Calu3 (cell line): ENCODE measurements at regions not wholly inside any gene's neighbourhood (a gene's known extent, or its start where the extent isn't known, plus 50 kb on each side); places are given as distances from the start of the nearest gene placed in this dataset.
"Not testable (repeated sequence)": the region's sequence is repeated elsewhere in the genome, so short reads cannot be mapped to it uniquely, and the experiment has no call there.

Source experiments
- BruUV-seq: library from RNA; stranded (reverse); fragments of 400-500 nt; replicated peaks from 2 replicates; lab custom pipeline; 2021; lab: Mats Ljungman, UMichigan
- CTCF ChIA-PET: fragments of 300-600 bp; sonication (Branson Sonifier 250); formaldehyde crosslinking; loops from one replicate; lab custom pipeline; 2022; ENCODE audit warnings: antibody characterized with exemption; lab: Charles Lee
- DNase-seq: peaks from one replicate; pipeline ENCODE4 v3.0.0; 2022
- H3K27ac Mint-ChIP-seq: one replicate; pipeline ENCODE4 v1.8.0; 2022; ENCODE audit warnings: mixed read lengths; ENCODE audit not compliant: unreplicated experiment
- H3K27me3 Mint-ChIP-seq: one replicate; pipeline ENCODE4 v1.8.0; 2022; ENCODE audit warnings: mixed read lengths; ENCODE audit not compliant: unreplicated experiment
- H3K36me3 Mint-ChIP-seq: one replicate; pipeline ENCODE4 v1.8.0; 2022; ENCODE audit warnings: mild to moderate bottlenecking, moderate library complexity, mixed read lengths; ENCODE audit not compliant: insufficient read depth, unreplicated experiment
- H3K4me1 Mint-ChIP-seq: one replicate; pipeline ENCODE4 v1.8.0; 2022; ENCODE audit warnings: mild to moderate bottlenecking, low read depth, mixed read lengths; ENCODE audit not compliant: unreplicated experiment
- H3K4me3 Mint-ChIP-seq: one replicate; pipeline ENCODE4 v1.8.0; 2022; ENCODE audit warnings: mild to moderate bottlenecking, low read depth, moderate library complexity, mixed read lengths; ENCODE audit not compliant: unreplicated experiment
- H3K9me3 Mint-ChIP-seq: one replicate; pipeline ENCODE4 v1.8.0; 2022; ENCODE audit warnings: low read depth, mixed read lengths; ENCODE audit not compliant: unreplicated experiment
- intact Hi-C: fragments of 100-400 bp; cut with micrococcal nuclease; formaldehyde crosslinking; loops from one replicate; pipeline ENCODE4 v1.10.0; 2022; ENCODE audit not compliant: unreplicated experiment
- TF ChIP-seq, protein P1 (sequence below): fragments of 200-600 bp; IDR thresholded peaks from one replicate; pipeline ENCODE4 v1.8.0; 2022; ENCODE audit warnings: antibody characterized with exemption; ENCODE audit not compliant: unreplicated experiment

GRCh38 chr3:182414586-182414985 is 378.7 kb upstream of the ATP11B start:
- H3K27ac Mint-ChIP-seq, result no peak overlapping the region

GRCh38 chr3:182420741-182421140 is 372.6 kb upstream of the ATP11B start:
- CTCF ChIA-PET, result no interaction called here
- no peak overlapping the region for H3K4me3 Mint-ChIP-seq
- TF ChIP-seq, protein P1, sequence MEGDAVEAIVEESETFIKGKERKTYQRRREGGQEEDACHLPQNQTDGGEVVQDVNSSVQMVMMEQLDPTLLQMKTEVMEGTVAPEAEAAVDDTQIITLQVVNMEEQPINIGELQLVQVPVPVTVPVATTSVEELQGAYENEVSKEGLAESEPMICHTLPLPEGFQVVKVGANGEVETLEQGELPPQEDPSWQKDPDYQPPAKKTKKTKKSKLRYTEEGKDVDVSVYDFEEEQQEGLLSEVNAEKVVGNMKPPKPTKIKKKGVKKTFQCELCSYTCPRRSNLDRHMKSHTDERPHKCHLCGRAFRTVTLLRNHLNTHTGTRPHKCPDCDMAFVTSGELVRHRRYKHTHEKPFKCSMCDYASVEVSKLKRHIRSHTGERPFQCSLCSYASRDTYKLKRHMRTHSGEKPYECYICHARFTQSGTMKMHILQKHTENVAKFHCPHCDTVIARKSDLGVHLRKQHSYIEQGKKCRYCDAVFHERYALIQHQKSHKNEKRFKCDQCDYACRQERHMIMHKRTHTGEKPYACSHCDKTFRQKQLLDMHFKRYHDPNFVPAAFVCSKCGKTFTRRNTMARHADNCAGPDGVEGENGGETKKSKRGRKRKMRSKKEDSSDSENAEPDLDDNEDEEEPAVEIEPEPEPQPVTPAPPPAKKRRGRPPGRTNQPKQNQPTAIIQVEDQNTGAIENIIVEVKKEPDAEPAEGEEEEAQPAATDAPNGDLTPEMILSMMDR, result no peak
- no peaks in the 10 kb centered on the region for H3K36me3 Mint-ChIP-seq
- H3K27ac Mint-ChIP-seq, result no peak overlapping the region
- intact Hi-C loops, result no loop called here
- no TSS peak for BruUV-seq
- H3K9me3 Mint-ChIP-seq, result no peaks in the 10 kb centered on the region
- no peak for DNase-seq
- no peaks in the 10 kb centered on the region for H3K27me3 Mint-ChIP-seq
- no peaks in the 10 kb centered on the region for H3K4me1 Mint-ChIP-seq

More at GRCh38 chr3:182414586-182414985, 378.7 kb upstream of the ATP11B start:
- DNase-seq, result no peak
- intact Hi-C loops, result no loop called here
- H3K4me3 Mint-ChIP-seq, result no peak overlapping the region
- H3K36me3 Mint-ChIP-seq, result no peaks in the 10 kb centered on the region
- peaks cover 17% of the 10 kb centered on the region for H3K4me1 Mint-ChIP-seq
- BruUV-seq, result no TSS peak
- TF ChIP-seq, protein P1, result no peak
- H3K9me3 Mint-ChIP-seq, result no peaks in the 10 kb centered on the region
- no peaks in the 10 kb centered on the region for H3K27me3 Mint-ChIP-seq
- CTCF ChIA-PET, result no interaction called here

GRCh38 chr3:182424006-182424405 is 369.3 kb upstream of the ATP11B start:
- Mint-ChIP-seq H3K4me3 (no peak overlapping the region), H3K27ac (no peak overlapping the region), H3K9me3 (no peaks in the 10 kb centered on the region), H3K4me1 (no peaks in the 10 kb centered on the region), H3K27me3 (no peaks in the 10 kb centered on the region), H3K36me3 (no peaks in the 10 kb centered on the region)
- TF ChIP-seq, protein P1, result no peak
- DNase-seq, result no peak
- no TSS peak for BruUV-seq
- CTCF ChIA-PET, result interaction anchor here (0.5 to 0.9 kb wide), 3 partner anchors 35 to 697 kb away, joined by 3 to 5 read pairs (median 3); no protein-coding TSS in a partner anchor
- intact Hi-C loops, result no loop called here

- intact Hi-C loops, DNase-seq, H3K36me3 Mint-ChIP-seq, H3K4me1 Mint-ChIP-seq, H3K4me3 Mint-ChIP-seq, H3K27ac Mint-ChIP-seq, H3K27me3 Mint-ChIP-seq, H3K9me3 Mint-ChIP-seq, CTCF ChIA-PET, BruUV-seq: not testable (repeated sequence)
Observed at GRCh38 chr3:182425926-182426718, 367.2 kb upstream of the ATP11B start.

- H3K36me3 Mint-ChIP-seq, CTCF ChIA-PET, H3K9me3 Mint-ChIP-seq, BruUV-seq, H3K27me3 Mint-ChIP-seq, H3K4me1 Mint-ChIP-seq, H3K4me3 Mint-ChIP-seq, H3K27ac Mint-ChIP-seq, DNase-seq, intact Hi-C loops: not testable (repeated sequence)
Observed at GRCh38 chr3:182431972-182432371, 361.3 kb upstream of the ATP11B start.
